ENCODE measurements at regions not wholly inside any gene's neighbourhood (a gene's known extent, or its start where the extent isn't known, plus 50 kb on each side); places are given as distances from the start of the nearest gene placed in this dataset.

GRCh38 chrX:6325437-6325836, 96.8 kb upstream of the NLGN4X start:
- DNase-seq = no peak

DNA sequence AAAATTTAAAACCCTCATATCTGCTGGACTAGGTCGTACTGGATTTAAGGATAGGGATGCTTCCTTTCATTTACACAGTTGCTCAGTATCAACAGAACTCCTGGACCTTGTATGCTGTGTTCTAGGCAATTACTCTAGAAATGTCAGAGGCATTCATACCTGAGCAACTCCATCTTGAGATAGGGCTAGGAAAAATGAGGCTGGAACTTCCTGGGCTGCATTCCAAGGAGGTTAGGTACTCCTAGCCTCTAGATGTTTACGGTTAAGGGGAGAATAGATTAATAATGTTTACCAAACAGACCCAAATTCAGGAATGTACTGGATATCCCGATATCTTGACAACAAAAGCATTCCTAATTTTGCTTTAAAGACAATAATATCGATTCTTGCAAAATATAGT, 84.7 kb upstream of the NLGN4X start:
- DNase-seq = no peak

GRCh38 chrX:6311540-6311939, 82.9 kb upstream of the NLGN4X start:
- DNase-seq = no peak

GRCh38 chrX:6307156-6307555, 78.5 kb upstream of the NLGN4X start:
- no peak for DNase-seq

DNA sequence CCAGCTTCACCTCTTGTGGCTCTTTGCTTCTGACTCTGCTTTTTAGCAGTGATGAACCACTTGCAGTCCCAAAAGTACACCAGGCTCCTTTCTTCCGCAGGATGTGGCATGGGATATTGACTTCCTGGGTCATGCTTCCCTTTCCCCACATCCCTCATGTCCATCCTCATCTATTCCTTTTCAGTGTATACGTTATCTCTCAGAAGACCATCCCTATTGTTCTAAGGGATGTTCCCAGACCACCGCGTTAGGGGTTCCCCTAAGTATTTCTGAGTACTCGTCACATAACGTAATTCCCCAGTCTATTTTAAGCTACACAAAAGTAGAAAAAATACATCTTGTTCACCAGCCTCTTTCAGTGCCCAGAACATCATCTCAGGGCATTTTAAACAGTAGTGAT, 71.1 kb upstream of the NLGN4X start:
- DNase-seq = no peak

DNA sequence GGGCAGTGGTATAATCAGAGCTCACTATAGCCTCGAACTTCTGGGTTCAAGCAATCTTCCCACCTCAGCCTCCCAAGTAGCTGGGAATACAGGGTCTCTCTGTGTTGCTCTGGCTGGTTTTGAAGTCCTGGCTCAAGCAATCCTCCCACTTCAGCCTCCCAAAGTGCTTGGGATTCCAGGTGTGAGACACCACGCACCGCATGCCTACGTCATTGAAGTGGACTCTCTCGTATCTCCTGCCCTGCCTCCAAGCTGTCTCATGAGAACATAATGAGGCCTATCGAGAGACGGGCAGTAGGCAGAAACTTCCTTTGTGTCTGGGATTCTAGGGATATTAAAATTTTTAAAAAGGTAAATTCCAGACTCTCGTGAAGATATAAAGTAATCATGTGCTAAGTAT, 65.0 kb upstream of the NLGN4X start:
- DNase-seq = no peak

- no peak for DNase-seq
Measured at GRCh38 chrX:6292599-6292998, 63.9 kb upstream of the NLGN4X start.

- no peak for DNase-seq
Measured at GRCh38 chrX:6291444-6291843, 62.8 kb upstream of the NLGN4X start.

- no peak for DNase-seq
Measured at GRCh38 chrX:6283826-6284225, 55.2 kb upstream of the NLGN4X start.

DNA sequence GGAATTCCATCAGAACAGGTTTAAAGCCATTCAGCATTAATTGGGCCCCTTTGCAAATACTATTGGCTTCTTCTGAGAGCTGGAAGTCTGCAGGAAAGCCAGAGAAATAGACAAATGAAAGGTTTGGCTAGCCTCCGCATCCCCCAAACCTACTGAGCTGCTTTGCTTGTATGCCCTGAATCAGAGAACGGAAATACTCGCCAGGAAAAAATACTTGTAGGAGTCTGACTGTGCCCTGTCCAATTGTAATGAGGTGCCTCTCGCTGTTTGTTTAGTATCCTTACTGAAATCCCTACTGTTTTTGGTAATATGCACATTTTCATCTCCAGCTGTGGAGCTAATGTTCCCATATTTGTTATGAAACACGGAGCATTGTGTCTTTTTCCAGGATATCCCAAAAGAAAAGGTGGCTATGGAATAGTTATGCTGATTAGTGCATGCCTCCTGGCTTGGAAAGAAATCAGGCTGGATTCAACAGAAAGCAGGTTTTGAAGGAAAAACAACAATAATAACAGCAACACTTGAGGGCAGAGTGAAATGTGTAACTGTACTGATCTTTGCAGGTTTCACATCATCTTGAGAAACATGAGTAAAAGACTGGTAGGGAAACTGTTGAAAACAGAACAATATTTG, 50.7 kb upstream of the NLGN4X start:
- no peak for DNase-seq

All from nucleus accumbens (tissue), 56 donors.